Vagina (tissue), 2 donors: ENCODE measurements at regions not wholly inside any gene's neighbourhood (a gene's known extent, or its start where the extent isn't known, plus 50 kb on each side); places are given as distances from the start of the nearest gene placed in this dataset.

ENCODE experiments used
- CTCF ChIP-seq, 3 experiments: fragments of 450-650 bp in 2 of 3; fragments of 200-600 bp in 1 of 3; sonication (generic) in 1 of 3; IDR thresholded peaks; one replicate each; pipeline ENCODE4 v1.5.1; 2017 to 2019; ENCODE audit warnings: antibody characterized with exemption in 3 of 3, mild to moderate bottlenecking in 2 of 3, moderate library complexity in 2 of 3
- POLR2A ChIP-seq, 2 donors: fragments of 450-650 bp; IDR thresholded peaks; one replicate each; pipeline ENCODE4 v1.6.1; 2017; ENCODE audit warnings: antibody characterized with exemption in 2 of 2, mild to moderate bottlenecking in 2 of 2, moderate library complexity in 2 of 2

GRCh38 chr5:57711471-57711870 is 228.9 kb upstream of the ACTBL2 start:
- no peak for TF ChIP-seq CTCF (IDR thresholded peaks at IDR 0.05)
- TF ChIP-seq POLR2A (IDR thresholded peaks at IDR 0.05), result no peak
